Right lobe of liver (tissue), 6 donors: ENCODE measurements at regions not wholly inside any gene's neighbourhood (a gene's known extent, or its start where the extent isn't known, plus 50 kb on each side); places are given as distances from the start of the nearest gene placed in this dataset.
A peak's percentile ranks its signal among the peaks of the same experiment; 100 is the strongest.

Experiments
- ATAC-seq, 4 donors: fragments of 200-7000 bp; cut with Tn5 transposase; one replicate each; pipeline ENCODE4 v1.9.1; 2020; ENCODE audit warnings: mild to moderate bottlenecking in 4 of 4, moderate library complexity in 4 of 4
- DNase-seq, 3 donors: peaks; one replicate each; pipeline ENCODE4 v3.0.0-alpha.2; 2020
- H3K27ac ChIP-seq, 3 donors: fragments of 200-600 bp; one replicate each; pipeline ENCODE4 v1.8.0; 2022
- H3K27me3 ChIP-seq, 2 donors: fragments of 200-600 bp; one replicate each; pipeline ENCODE4 v1.8.0; 2022
- H3K36me3 ChIP-seq, 4 donors: fragments of 200-600 bp; sonication (generic) in 1 of 4; one replicate each; pipeline versions ENCODE4 v1.5.1 to v1.8.0; 2017 to 2022; ENCODE audit warnings: control low read depth in 1 of 4
- H3K4me1 ChIP-seq, 4 donors: fragments of 200-600 bp; sonication (generic) in 1 of 4; one replicate each; pipeline versions ENCODE4 v1.5.1 to v1.8.0; 2017 to 2022; ENCODE audit warnings: control low read depth in 1 of 4
- H3K4me3 ChIP-seq, 3 donors: fragments of 200-600 bp; one replicate each; pipeline ENCODE4 v1.8.0; 2022
- H3K9me3 ChIP-seq, 4 donors: fragments of 200-600 bp; sonication (generic) in 1 of 4; one replicate each; pipeline versions ENCODE4 v1.5.1 to v1.8.0; 2017 to 2022; ENCODE audit warnings: control low read depth in 1 of 4
- CTCF ChIP-seq, 4 donors: fragments of 200-600 bp in 3 of 4; fragments of 450-650 bp in 1 of 4; IDR thresholded peaks; one replicate each; pipeline versions ENCODE4 v1.5.1 to v1.8.0; 2016 to 2022; ENCODE audit warnings: antibody characterized with exemption in 4 of 4, mild to moderate bottlenecking in 2 of 4
- POLR2A ChIP-seq: fragments of 450-650 bp; IDR thresholded peaks from one replicate; pipeline ENCODE4 v1.6.1; 2017; ENCODE audit warnings: antibody characterized with exemption, mild to moderate bottlenecking
- WGBS: methylation state at CpG from one replicate; pipeline ENCODE4 v1.1.6; 2018; ENCODE audit warnings: low coverage, low lambda C conversion rate; ENCODE audit not compliant: insufficient coverage; ENCODE audit errors: missing lambda C conversion rate; 5-methylcytosine and 5-hydroxymethylcytosine counted together
- intact Hi-C, 2 donors: fragments of 100-400 bp; cut with DNase I; formaldehyde crosslinking; loops; one replicate each; pipeline versions ENCODE4 v1.11.2 to v1.14.1; 2022
- donor health status: DM: no; HTN: yes; CAD: no.
- donor health status: DM: no; HTN: no; CAD: no.
- donor health status: DM: no; HTN: no; CAD: no.
- donor health status: DM: no; HTN: yes; CAD: no.
- donor health status: DM: no; HTN: yes; CAD: no.

- 43% methylated on average over 1 of the region's 1 CpG for WGBS
- H3K27ac ChIP-seq = no peak overlapping the region
- H3K4me3 ChIP-seq = no peak overlapping the region
- H3K36me3 ChIP-seq = no peaks in the 10 kb centered on the region
- H3K27me3 ChIP-seq = no peaks in the 10 kb centered on the region
- TF ChIP-seq POLR2A = no peak
- intact Hi-C loops = no loop called here
- DNase-seq = no peak
- no peak for ATAC-seq
- H3K9me3 ChIP-seq = no peaks in the 10 kb centered on the region
- H3K4me1 ChIP-seq = no peaks in the 10 kb centered on the region
Measured at GRCh38 chr16:55403464-55403863, 75.5 kb upstream of the MMP2 start.

GRCh38 chr16:55406651-55407050 is 72.3 kb upstream of the MMP2 start:
- TF ChIP-seq POLR2A (no peak), CTCF (IDR thresholded peaks at IDR 0.05) (no peak)
- Histone ChIP-seq H3K27me3 (no peaks in the 10 kb centered on the region), H3K36me3 (no peaks in the 10 kb centered on the region), H3K4me3 (no peak overlapping the region), H3K4me1 (no peaks in the 10 kb centered on the region), H3K9me3 (no peaks in the 10 kb centered on the region), H3K27ac (no peak overlapping the region)
- DNase-seq (no peak), ATAC-seq (no peak)
- 53% methylated on average over 2 of the region's 2 CpGs for WGBS
- intact Hi-C loops = no loop called here

- 53% methylated on average over 6 of the region's 6 CpGs for WGBS
- no peak overlapping the region for H3K4me3 ChIP-seq
- intact Hi-C loops = no loop called here
- H3K36me3 ChIP-seq = no peaks in the 10 kb centered on the region
- H3K27me3 ChIP-seq = no peaks in the 10 kb centered on the region
- no peaks in the 10 kb centered on the region for H3K9me3 ChIP-seq
- DNase-seq = no peak
- no peak overlapping the region for H3K27ac ChIP-seq
- no peak for ATAC-seq
- no peaks in the 10 kb centered on the region for H3K4me1 ChIP-seq
- TF ChIP-seq POLR2A (no peak), CTCF (IDR thresholded peaks at IDR 0.05) (no peak)
Measured at GRCh38 chr16:55408661-55409060, 70.3 kb upstream of the MMP2 start.

- Histone ChIP-seq H3K4me3 (no peak overlapping the region), H3K4me1 (no peaks in the 10 kb centered on the region), H3K36me3 (no peaks in the 10 kb centered on the region), H3K27ac (no peak overlapping the region), H3K27me3 (no peaks in the 10 kb centered on the region), H3K9me3 (no peaks in the 10 kb centered on the region)
- intact Hi-C loops = no loop called here
- 44% methylated on average over 3 of the region's 3 CpGs for WGBS
- no peak for TF ChIP-seq CTCF (IDR thresholded peaks at IDR 0.05)
- TF ChIP-seq POLR2A = no peak
- peak in 1 of 4 donors; percentile 48 for ATAC-seq
- DNase-seq = no peak
Measured at GRCh38 chr16:55411231-55411630, 67.8 kb upstream of the MMP2 start.

- Histone ChIP-seq H3K4me3 (no peak overlapping the region), H3K36me3 (no peaks in the 10 kb centered on the region), H3K4me1 (no peaks in the 10 kb centered on the region), H3K27ac (no peak overlapping the region), H3K9me3 (no peaks in the 10 kb centered on the region), H3K27me3 (no peaks in the 10 kb centered on the region)
- peak in 2 of 4 donors; percentile 35 to 38 for ATAC-seq
- no peak for DNase-seq
- 11% methylated on average over 2 of the region's 2 CpGs for WGBS
- intact Hi-C loops = no loop called here
- TF ChIP-seq POLR2A = no peak
- no peak for TF ChIP-seq CTCF (IDR thresholded peaks at IDR 0.05)
Measured at GRCh38 chr16:55418586-55418985, 60.4 kb upstream of the MMP2 start.
